Hindlimb muscle (tissue), 1 donor: ENCODE measurements at regions not wholly inside any gene's neighbourhood (a gene's known extent, or its start where the extent isn't known, plus 50 kb on each side); places are given as distances from the start of the nearest gene placed in this dataset.
A peak's percentile ranks its signal among the peaks of the same experiment; 100 is the strongest.

ENCODE experiments used
- DNase-seq: peaks from one replicate; pipeline ENCODE4 v3.0.0-alpha.2; 2013

- DNase-seq, result no peak
Measured at GRCh38 chr7:28231176-28231575, 50.6 kb upstream of the JAZF1 start.

- no peak for DNase-seq
Measured at GRCh38 chr7:28236560-28236959, 56.0 kb upstream of the JAZF1 start.

- DNase-seq, result no peak
Measured at GRCh38 chr7:28237363-28237762, 56.8 kb upstream of the JAZF1 start.

GRCh38 chr7:28239823-28240204, 59.2 kb upstream of the JAZF1 start:
- DNase-seq, result no peak

- no peak for DNase-seq
Measured at GRCh38 chr7:28240481-28240880, 59.9 kb upstream of the JAZF1 start.

- DNase-seq, result no peak
Measured at GRCh38 chr7:28243861-28244260, 63.3 kb upstream of the JAZF1 start.

- peak; percentile 41 for DNase-seq
Measured at GRCh38 chr7:28245123-28245878, 64.7 kb upstream of the JAZF1 start.

GRCh38 chr7:28246921-28247461, 66.4 kb upstream of the JAZF1 start:
- no peak for DNase-seq

GRCh38 chr7:28258240-28258639, 77.6 kb upstream of the JAZF1 start:
- DNase-seq, result no peak

- no peak for DNase-seq
Measured at GRCh38 chr7:28260969-28261368, 80.4 kb upstream of the JAZF1 start.

- DNase-seq, result no peak
Measured at GRCh38 chr7:28263622-28264271, 83.2 kb upstream of the JAZF1 start.

- DNase-seq, result no peak
Measured at GRCh38 chr7:28266402-28266801, 85.8 kb upstream of the JAZF1 start.

- DNase-seq, result no peak
Measured at GRCh38 chr7:28267012-28267411, 86.4 kb upstream of the JAZF1 start.

GRCh38 chr7:28269700-28270361, 89.2 kb upstream of the JAZF1 start:
- no peak for DNase-seq

- DNase-seq, result no peak
Measured at GRCh38 chr7:28270536-28270935, 89.9 kb upstream of the JAZF1 start.

GRCh38 chr7:28272461-28272877, 91.9 kb upstream of the JAZF1 start:
- DNase-seq, result no peak

GRCh38 chr7:28276298-28276697, 95.7 kb upstream of the JAZF1 start:
- DNase-seq, result no peak

- no peak for DNase-seq
Measured at GRCh38 chr7:28277364-28277763, 96.8 kb upstream of the JAZF1 start.

- no peak for DNase-seq
Measured at GRCh38 chr7:28277958-28278357, 97.4 kb upstream of the JAZF1 start.

- DNase-seq, result no peak
Measured at GRCh38 chr7:28280516-28280915, 99.9 kb upstream of the JAZF1 start.

- no peak for DNase-seq
Measured at GRCh38 chr7:28290496-28290895, 109.9 kb upstream of the JAZF1 start.

- DNase-seq, result no peak
Measured at GRCh38 chr7:28291559-28291958, 111.0 kb upstream of the JAZF1 start.

GRCh38 chr7:28292834-28293526, 112.4 kb upstream of the JAZF1 start:
- DNase-seq, result no peak
